ENCODE measurements at regions not wholly inside any gene's neighbourhood (a gene's known extent, or its start where the extent isn't known, plus 50 kb on each side); places are given as distances from the start of the nearest gene placed in this dataset.

DNA sequence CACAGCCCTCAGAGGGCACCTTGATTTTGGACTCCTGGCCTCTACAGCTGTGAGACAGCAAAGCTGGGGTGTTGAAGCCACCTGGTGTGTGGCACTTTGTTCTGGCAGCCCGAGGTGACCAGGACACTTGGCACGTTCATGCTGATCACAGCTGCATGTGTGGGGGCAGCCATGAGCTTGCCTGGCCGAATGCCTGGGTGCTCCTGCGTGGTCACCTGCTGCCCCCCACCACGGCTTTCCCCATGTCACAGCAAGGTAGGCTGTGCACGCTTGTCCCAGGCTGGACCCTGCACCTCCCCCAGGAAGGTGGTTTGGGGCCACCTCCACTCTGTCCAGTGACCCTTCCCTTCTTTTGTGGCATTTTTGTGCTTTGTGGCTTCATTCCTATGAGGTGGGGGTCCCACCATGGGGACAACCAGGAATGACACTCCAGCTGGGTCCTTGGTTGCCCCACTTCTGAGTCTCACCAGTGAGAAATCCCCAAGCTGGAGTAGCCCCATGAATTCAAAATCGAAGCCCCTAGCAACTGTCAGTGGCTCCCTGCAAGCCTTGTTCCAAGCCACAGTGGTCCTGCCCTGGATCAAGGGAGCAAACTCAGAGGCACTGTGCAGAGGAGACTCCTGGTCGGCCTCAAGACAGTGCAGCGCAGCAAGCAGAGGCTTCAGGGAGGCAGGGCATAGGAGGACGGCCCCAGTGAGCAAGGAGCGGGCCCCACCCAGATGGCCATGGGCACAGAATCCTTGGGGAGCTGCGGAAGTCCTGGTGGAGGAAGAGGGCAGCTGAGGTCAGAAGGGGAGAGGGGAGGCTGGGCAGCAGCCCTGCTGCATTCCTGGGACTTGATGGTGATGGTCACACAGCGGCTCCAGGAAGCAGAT is 121.4 kb upstream of the HS6ST1 start:
- peak; percentile 41 for DNase-seq

DNA sequence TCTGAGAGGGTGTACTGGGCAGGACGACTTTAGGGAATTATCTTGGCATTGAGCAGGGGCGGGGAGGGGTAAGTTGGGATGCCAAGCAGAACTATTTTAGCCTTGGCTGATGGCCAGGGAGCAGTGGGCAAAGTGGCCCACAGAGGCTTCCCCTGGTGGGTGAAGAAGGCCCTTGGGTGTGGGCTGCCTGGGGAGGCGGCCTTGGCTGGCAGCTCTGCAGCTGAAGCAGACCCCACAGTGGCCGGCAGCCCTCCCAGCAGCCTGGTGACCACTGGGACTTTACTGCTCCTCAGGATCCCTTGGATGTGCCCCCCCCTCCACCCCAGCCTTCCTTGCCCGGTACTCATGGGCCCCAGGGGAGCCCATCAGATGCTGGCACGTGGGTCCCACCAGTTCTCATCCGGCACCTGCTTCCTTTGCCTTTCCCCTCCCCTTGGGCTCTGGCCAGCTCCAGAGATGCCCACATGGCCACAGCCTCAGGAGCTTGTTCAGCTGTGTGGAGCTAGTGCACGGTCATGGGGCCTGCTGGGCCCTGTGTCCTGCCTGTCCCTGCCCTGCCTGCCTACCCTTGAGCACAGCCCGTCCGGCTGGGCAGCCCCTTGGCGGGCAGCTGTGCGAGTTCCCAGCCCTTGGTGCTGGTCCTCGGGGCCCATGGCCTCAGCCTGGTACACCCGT is 122.1 kb upstream of the HS6ST1 start:
- peak; percentile 20 for DNase-seq

DNA sequence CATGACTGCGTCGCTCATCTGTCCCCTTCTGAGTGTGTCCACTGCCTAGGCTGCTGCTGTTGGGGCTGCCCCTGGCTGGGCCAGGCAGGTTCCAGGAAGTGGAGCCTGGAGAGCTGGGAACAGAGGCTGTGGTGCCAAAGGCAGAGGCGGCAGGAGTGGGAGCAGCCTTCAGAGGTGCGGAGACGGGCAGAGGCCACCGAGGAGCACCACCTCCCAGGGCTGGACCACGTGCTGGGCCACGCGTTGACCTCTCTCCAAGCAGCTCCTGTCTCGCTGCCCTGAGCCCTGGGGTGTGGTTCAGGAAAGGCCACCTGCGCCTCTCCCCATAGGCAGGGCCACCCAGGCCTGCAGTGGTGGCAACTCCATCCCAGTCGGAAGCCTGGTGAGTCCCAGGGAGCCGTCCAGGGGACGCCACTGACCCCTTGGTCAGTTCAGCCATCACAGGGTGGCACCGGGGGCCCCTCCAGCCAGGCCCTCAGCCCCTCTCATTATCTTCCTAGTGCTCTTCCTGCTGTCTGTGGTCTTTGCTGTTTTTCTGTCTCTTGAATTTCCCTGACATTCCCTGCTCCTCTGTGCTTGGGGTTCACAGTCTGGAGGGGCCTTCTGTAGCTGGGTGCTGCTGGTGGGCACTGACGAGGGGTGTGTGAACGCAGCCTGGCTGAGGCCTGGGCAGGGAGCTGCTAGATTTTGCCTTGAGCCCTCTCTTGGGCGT is 122.8 kb upstream of the HS6ST1 start:
- DNase-seq = peak; percentile 34

DNA sequence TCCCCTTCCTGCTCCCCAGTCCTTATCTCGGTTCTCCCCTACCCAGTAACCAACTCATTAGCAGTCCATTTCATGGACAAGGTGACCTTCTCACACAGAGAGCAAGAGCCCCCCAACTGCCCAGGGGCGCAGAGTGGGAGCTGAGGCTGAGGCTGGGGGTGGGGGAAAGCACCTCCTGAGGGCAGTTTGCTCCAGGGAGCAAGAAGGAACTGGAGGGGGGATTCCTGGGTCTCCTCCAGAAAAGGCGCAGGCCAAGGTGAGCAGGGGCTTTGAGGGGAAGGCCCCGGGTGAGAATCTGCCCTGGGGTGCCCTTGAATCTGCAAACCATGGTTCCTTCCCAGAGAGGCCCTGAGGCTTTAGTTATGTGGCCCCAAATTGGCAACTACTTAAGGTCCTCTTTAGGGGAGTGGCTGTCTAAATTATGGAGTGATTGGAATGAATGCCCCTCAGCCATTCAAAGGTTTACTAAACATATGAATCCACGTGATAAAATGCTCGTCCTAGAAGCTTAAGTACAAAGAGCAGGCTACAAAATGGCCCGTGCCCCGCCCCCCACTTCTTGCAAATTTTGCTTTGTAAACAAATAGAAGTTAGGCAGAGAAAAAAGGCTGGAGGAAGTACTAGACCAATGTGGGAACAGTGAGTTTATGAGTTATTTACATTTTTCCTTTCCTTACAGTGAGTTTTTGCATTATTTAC is 123.5 kb upstream of the HS6ST1 start:
- DNase-seq = peak; percentile 28

- DNase-seq = peak; percentile 39
Observed at GRCh38 chr2:128442891-128443302, 124.2 kb upstream of the HS6ST1 start.

- peak; percentile 26 for DNase-seq
Observed at GRCh38 chr2:128444121-128444771, 125.6 kb upstream of the HS6ST1 start.

- no peak for DNase-seq
Observed at GRCh38 chr2:128444816-128445522, 126.3 kb upstream of the HS6ST1 start.

DNA sequence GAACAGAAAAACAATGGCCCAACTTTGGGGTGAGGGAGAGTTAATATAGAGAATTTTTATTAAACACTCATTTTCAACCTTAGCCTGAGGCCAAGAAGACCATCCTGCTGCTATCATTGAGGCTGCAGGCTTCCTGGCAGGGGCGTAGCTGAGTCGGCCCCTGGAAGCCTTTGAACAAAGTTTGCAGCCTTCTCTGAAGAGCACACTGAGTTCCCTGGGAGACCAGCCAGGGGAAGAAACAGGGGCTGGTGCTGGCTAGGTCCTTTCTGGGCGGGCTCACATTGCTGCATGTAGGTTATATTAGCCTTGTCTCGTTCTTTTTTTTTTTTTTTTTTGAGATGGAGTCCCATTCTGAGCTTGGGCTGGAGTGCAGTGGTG is 126.8 kb upstream of the HS6ST1 start:
- no peak for DNase-seq

GRCh38 chr2:128446049-128446873 is 127.6 kb upstream of the HS6ST1 start:
- peak; percentile 37 for DNase-seq

GRCh38 chr2:128446874-128447537 is 128.3 kb upstream of the HS6ST1 start:
- peak; percentile 40 for DNase-seq

DNA sequence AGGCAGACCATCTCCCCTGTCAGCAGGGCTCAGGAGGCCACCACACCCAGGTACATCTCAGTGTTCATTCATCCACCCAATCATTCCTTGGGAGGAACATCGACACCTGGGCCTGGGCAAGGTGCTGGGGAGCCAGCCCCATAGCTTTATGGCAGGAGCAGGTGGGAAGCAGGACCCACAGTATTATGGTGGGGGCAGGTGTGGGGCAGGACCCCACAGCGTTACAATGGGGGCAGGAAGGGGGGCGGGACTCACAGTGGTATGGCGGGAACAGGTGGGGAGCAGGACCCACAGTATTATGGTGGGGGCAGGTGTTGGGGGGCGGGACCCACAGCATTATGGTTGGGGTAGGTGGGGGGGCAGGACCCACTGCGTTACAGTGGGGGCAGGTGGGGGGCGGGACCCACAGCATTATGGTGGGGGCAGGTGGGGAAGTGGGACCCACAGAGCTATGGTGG is 128.9 kb upstream of the HS6ST1 start:
- DNase-seq = no peak

DNA sequence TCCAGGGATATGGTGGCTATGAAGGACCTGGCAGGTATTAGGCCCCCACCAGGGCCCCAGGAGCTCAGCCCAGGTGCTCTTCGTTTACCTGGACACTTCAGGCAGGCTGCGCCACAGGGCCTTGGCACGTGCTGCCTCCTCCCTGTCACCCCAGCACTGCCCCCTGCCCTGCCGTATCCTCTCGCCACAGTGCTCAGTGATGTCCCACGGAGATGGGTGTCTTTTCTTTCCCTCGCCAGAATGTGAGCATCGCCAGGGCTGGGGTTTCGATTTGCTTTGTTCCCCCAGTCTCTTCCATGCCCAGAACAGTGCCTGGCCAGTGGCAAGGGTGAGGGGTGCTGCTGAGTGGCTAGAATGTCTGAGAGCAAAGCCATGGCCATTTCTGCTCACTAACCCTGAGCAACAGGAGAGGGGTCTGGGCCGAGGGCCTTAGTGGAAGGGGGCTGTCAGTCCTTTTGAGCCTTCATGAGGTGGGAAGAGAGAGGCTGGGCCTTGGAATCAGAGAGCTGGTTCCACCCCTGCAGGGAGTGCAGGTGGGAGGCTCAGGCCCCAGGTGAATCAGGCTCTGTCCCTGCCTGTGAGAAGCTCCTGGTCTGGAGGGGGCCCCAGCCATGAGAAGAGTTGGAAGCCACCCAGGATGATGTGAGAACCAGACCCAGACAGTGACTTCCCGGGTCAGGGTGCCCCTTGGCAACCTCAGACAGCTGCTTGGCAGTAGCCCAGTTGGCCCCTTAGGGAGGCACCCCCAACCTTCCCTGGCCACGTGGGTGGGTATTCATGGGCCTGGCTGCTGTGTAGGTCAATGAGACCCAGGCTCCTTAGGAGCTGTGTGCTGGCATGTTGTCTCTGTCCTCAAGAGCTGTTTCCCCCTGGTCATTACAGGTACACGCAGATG is 129.9 kb upstream of the HS6ST1 start:
- peak; percentile 42 for DNase-seq

DNA sequence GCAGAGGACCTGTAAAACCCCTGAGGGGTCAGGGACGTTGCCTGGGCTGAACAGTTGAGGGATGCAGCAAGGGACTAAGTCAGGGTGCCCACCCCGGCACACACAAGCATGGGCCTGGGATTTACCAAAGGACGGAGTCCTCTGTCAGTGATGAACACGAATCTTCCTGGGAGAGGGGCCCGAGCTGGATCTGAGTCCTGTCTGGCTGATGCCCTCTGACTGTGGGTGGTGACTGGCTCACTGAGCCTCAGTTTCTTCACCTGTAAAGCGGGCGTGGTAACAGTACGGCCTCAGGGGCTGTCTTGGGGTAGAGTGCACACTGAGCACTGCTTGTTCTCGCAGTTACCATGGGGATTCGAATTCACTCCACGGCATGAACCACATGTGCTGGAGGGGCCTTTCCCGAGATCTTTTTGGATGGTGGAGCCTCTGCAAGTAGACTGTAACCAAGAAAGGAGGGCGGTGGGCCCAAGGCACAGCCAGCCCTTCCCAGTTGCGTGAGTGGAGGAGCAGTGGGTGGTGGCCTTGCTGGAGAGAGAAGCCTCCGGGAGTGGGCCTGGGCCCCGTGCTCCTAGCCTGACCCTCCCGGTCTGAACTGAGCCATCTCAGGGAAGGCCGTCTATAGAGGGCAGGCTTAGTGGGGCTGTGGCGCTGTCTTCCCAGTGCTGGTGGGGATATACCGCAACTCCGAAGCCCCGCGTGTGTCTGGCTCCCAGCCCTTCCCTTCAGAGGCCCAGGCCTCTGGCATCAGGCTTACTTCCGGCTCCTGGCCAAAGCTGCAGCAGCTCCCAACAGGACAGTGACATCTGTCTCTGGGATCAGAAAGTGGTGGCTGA is 130.8 kb upstream of the HS6ST1 start:
- DNase-seq = peak; percentile 38

GRCh38 chr2:128450211-128451024 is 131.8 kb upstream of the HS6ST1 start:
- peak; percentile 8 for DNase-seq

DNA sequence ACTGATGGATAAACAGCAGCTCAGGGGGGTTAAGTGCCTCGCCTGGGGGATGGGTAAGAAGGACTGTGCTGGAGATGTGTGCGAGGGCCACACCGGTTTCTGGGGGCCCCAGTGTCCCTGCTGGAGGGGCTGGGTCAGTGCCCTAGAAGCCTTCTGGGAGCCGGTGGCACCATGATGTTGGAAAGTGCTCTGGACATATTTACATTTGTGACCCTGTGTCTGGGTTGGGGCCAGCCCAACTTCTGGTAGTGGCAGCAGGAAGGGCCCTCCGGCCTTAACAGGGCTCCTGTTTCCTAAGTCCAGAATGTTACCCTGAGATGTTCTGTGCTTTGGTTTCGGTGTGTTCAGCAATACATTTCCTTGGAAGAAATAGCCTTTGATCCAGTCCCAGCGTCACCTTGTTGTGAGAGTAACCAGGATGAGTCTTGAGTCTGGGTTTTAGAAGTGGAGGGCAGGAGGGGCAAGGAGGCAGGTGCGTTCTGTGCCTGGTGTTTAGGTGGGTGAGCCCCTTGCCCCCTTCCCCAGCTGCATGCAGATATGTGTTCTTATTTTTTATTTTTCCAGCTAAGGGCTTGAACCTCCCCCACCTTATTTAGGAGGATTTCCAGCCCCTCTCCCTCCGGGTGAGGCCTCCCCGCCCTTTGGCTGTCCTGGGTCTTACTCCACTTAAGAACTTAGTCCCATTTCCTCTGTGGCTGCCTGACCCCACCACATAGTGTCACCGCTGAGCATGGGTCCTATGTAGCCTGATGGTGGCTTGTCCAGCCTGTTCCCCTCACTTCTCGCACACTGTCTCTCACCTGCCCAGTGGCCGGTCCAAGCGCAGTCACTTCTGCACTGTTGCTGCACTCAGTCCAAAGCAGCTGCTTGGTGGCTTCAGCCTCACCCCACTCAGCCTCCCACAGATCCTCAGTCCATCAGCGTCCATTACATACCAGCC is 132.7 kb upstream of the HS6ST1 start:
- peak; percentile 13 for DNase-seq

- no peak for DNase-seq
Observed at GRCh38 chr2:128452024-128452411, 133.3 kb upstream of the HS6ST1 start.

Data from activated CD8-positive, alpha-beta memory T cell treated with anti-CD3 and anti-CD28 coated beads, Interleukin-2, amount 50 U/mL, for 48 hours (primary cell).